SK-N-SH treated with all-trans-retinoic acid at 6 μM for 48 hours (cell line): ENCODE measurements at regions not wholly inside any gene's neighbourhood (a gene's known extent, or its start where the extent isn't known, plus 50 kb on each side); places are given as distances from the start of the nearest gene placed in this dataset.

Experiments
- ATAC-seq: fragments of 200-7000 bp; cut with Tn5 transposase; 3 replicates; pipeline ENCODE4 v1.9.1; 2020; ENCODE audit warnings: mild to moderate bottlenecking, moderate library complexity
- BACH2 ChIP-seq: fragments of 250-450 bp; sonication (Bioruptor Pico); IDR thresholded peaks from 2 replicates; pipeline ENCODE4 v1.9.0; 2021; ENCODE audit warnings: mild to moderate bottlenecking, borderline replicate concordance
- CSDC2 ChIP-seq: fragments of 250-450 bp; sonication (Bioruptor Pico); IDR thresholded peaks from 2 replicates; pipeline ENCODE4 v1.5.0; 2020; ENCODE audit warnings: mild to moderate bottlenecking, moderate library complexity
- CSRNP3 ChIP-seq: fragments of 250-450 bp; sonication (Bioruptor Pico); IDR thresholded peaks from 2 replicates; pipeline ENCODE4 v1.5.1; 2021; ENCODE audit warnings: mild to moderate bottlenecking, moderate library complexity
- ESRRG ChIP-seq: fragments of 250-450 bp; sonication (Bioruptor Pico); IDR thresholded peaks from 2 replicates; pipeline ENCODE4 v1.6.1; 2021; ENCODE audit warnings: mild to moderate bottlenecking
- GLIS3 ChIP-seq: fragments of 250-450 bp; sonication (Bioruptor Pico); IDR thresholded peaks from 2 replicates; pipeline ENCODE4 v1.5.0; 2020; ENCODE audit warnings: mild to moderate bottlenecking, moderate library complexity
- ISL1 ChIP-seq: fragments of 250-450 bp; sonication (Bioruptor Pico); IDR thresholded peaks from 2 replicates; pipeline ENCODE4 v2.1.2; 2022; ENCODE audit warnings: mild to moderate bottlenecking, moderate library complexity
- OSR1 ChIP-seq: fragments of 250-450 bp; sonication (Bioruptor Pico); IDR thresholded peaks from 2 replicates; pipeline ENCODE4 v1.8.0; 2022; ENCODE audit warnings: moderate library complexity, mild to moderate bottlenecking, inconsistent platforms
- PATZ1 ChIP-seq: fragments of 250-450 bp; sonication (Bioruptor Pico); IDR thresholded peaks from 2 replicates; pipeline ENCODE4 v1.8.0; 2020; ENCODE audit warnings: mild to moderate bottlenecking, moderate library complexity, borderline replicate concordance
- POU6F1 ChIP-seq: fragments of 250-450 bp; sonication (Bioruptor Pico); IDR thresholded peaks from 2 replicates; pipeline ENCODE4 v1.8.0; 2021; ENCODE audit warnings: low read depth, mild to moderate bottlenecking, moderate library complexity, borderline replicate concordance
- PPARA ChIP-seq: fragments of 250-450 bp; sonication (Bioruptor Pico); IDR thresholded peaks from 2 replicates; pipeline ENCODE4 v1.5.0; 2020; ENCODE audit warnings: mild to moderate bottlenecking, borderline replicate concordance
- RARB ChIP-seq: fragments of 250-450 bp; sonication (Bioruptor Pico); IDR thresholded peaks from 2 replicates; pipeline ENCODE4 v1.8.0; 2021; ENCODE audit warnings: mild to moderate bottlenecking, moderate library complexity
- SNAI2 ChIP-seq: fragments of 250-450 bp; sonication (Bioruptor Pico); IDR thresholded peaks from 2 replicates; pipeline ENCODE4 v1.5.0; 2020; ENCODE audit warnings: mild to moderate bottlenecking, moderate library complexity
- TCF4 ChIP-seq: fragments of 250-450 bp; sonication (Bioruptor Pico); IDR thresholded peaks from 2 replicates; pipeline ENCODE4 v1.8.0; 2021; ENCODE audit warnings: mild to moderate bottlenecking, moderate library complexity, borderline replicate concordance
- ZC3H10 ChIP-seq: fragments of 250-450 bp; sonication (Bioruptor Pico); IDR thresholded peaks from 2 replicates; pipeline ENCODE4 v1.5.1; 2021; ENCODE audit warnings: mild to moderate bottlenecking, moderate library complexity
- ZFP3 ChIP-seq: fragments of 250-450 bp; sonication (Bioruptor Pico); IDR thresholded peaks from 2 replicates; pipeline ENCODE4 v1.5.0; 2020; ENCODE audit warnings: mild to moderate bottlenecking, moderate library complexity
- ZNF565 ChIP-seq: fragments of 450-650 bp; formaldehyde crosslinking; conservative IDR thresholded peaks from 2 replicates; pipeline ENCODE4 v1.5.0; 2020; ENCODE audit warnings: low read depth, mild to moderate bottlenecking, moderate library complexity
- ZNF8 ChIP-seq: fragments of 450-650 bp; formaldehyde crosslinking; IDR thresholded peaks from 2 replicates; pipeline ENCODE4 v1.5.0; 2020; ENCODE audit warnings: mild to moderate bottlenecking, moderate library complexity
- TF ChIP-seq, protein P1 (sequence below): fragments of 250-450 bp; sonication (Bioruptor Pico); IDR thresholded peaks from 2 replicates; pipeline ENCODE4 v1.5.0; 2020; ENCODE audit warnings: mild to moderate bottlenecking, moderate library complexity

GRCh38 chr4:27928761-27929540 lies 1068.3 kb downstream of the STIM2 start:
- no peak for ATAC-seq
- no peak for TF ChIP-seq ZNF8 (CRISPR knock-in tag)

DNA sequence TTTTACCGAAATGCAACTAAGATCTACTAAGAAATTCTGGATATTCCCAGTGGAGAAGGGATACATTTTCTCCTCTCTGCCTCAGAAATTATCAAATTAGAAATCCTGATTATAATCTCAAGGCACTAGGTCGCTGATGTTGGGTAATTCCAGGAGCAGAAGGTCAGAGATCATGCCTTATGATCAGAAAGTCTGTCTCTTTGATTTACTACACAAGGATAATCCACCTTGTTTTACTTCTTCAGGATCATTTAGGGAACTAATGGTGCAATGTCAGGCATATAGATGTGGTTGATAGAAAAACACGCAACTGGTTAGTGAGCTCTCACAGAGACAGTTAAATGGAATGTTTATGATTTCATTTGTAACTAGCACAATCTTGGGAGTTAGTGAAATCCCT lies 1069.7 kb downstream of the STIM2 start:
- ATAC-seq: no peak
- no peak for TF ChIP-seq GLIS3

DNA sequence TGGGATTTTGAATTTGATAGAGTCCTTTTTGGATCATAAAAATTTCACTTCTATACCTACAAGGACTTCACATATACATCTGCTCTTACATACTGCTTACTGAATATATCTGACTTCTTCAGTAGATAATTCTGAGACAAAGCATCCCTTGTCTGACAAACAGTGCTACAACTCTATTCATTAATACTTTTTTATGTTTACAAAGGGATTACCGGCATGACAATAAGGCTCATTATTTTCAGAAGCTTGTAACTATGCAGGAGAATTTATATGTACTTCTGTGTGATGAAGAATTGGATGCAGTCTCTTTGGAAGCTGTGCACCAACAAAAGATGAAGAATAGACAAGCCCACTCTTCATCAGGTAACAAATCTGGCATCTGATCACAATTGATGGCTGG lies 1070.3 kb downstream of the STIM2 start:
- TF ChIP-seq PATZ1 (CRISPR knock-in tag): no peak
- ATAC-seq: no peak

DNA sequence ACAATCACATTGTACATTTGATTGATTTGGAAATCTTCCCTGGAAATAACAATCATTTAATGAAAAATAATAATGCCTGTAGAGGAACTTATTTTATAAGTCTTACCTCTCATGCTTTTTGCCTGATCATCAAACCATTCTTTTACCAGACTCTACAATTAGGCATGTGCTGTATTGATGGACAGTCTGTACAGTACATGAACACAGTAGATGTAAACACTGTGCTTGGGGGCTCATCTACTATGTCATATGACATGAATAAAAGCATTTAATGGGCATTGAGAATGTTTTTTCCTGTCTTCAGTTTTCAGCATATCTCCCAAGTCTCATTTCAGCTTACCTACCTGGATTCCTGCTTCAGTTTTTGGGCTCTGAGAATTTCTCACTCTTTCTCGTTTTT lies 1070.9 kb downstream of the STIM2 start:
- no peak for ATAC-seq

GRCh38 chr4:27934871-27935270 lies 1074.2 kb downstream of the STIM2 start:
- TF ChIP-seq PPARA (CRISPR knock-in tag): no peak
- no peak for TF ChIP-seq ZFP3
- no peak for TF ChIP-seq ZNF565 (CRISPR knock-in tag)
- TF ChIP-seq PATZ1 (CRISPR knock-in tag): no peak
- TF ChIP-seq ISL1 (CRISPR knock-in tag): no peak
- TF ChIP-seq, protein P1, sequence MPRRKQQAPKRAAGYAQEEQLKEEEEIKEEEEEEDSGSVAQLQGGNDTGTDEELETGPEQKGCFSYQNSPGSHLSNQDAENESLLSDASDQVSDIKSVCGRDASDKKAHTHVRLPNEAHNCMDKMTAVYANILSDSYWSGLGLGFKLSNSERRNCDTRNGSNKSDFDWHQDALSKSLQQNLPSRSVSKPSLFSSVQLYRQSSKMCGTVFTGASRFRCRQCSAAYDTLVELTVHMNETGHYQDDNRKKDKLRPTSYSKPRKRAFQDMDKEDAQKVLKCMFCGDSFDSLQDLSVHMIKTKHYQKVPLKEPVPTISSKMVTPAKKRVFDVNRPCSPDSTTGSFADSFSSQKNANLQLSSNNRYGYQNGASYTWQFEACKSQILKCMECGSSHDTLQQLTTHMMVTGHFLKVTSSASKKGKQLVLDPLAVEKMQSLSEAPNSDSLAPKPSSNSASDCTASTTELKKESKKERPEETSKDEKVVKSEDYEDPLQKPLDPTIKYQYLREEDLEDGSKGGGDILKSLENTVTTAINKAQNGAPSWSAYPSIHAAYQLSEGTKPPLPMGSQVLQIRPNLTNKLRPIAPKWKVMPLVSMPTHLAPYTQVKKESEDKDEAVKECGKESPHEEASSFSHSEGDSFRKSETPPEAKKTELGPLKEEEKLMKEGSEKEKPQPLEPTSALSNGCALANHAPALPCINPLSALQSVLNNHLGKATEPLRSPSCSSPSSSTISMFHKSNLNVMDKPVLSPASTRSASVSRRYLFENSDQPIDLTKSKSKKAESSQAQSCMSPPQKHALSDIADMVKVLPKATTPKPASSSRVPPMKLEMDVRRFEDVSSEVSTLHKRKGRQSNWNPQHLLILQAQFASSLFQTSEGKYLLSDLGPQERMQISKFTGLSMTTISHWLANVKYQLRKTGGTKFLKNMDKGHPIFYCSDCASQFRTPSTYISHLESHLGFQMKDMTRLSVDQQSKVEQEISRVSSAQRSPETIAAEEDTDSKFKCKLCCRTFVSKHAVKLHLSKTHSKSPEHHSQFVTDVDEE (CRISPR knock-in tag): no peak
- no peak for TF ChIP-seq BACH2
- TF ChIP-seq TCF4 (CRISPR knock-in tag): no peak
- no peak for TF ChIP-seq OSR1 (CRISPR knock-in tag)
- TF ChIP-seq GLIS3: no peak
- no peak for TF ChIP-seq CSRNP3
- no peak for TF ChIP-seq ZC3H10
- TF ChIP-seq SNAI2 (CRISPR knock-in tag): no peak
- TF ChIP-seq ZNF8 (CRISPR knock-in tag): no peak
- TF ChIP-seq ESRRG: no peak
- TF ChIP-seq, all 23 proteins: peak for 0
- no peak for ATAC-seq

More for the DNA sequence above, 1070.9 kb downstream of the STIM2 start:
- TF ChIP-seq RARB (CRISPR knock-in tag) (no peak), PPARA (CRISPR knock-in tag) (no peak), POU6F1 (CRISPR knock-in tag) (no peak), OSR1 (CRISPR knock-in tag) (no peak), CSDC2 (CRISPR knock-in tag) (no peak)
